ENCODE measurements at regions not wholly inside any gene's neighbourhood (a gene's known extent, or its start where the extent isn't known, plus 50 kb on each side); places are given as distances from the start of the nearest gene placed in this dataset.

DNA sequence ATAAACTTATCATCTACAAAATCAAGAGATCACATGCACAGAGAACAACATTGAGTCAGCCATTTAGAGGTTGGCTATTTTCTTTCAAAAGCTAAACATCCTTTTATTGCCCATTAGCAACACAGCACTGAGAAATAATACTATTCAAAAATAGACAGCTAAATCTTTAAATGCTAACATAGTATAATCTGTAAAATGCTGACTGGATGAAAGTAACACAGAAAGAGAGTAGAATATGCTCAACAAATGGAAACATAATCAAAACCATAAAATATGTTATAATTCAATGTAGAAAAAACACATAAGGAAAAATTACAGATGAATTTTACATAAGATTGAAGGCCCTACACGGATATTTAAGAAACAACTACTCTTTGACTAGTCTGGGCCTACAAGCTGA lies 56.5 kb upstream of the COL3A1 start:
- H3K27ac Mint-ChIP-seq, result no peak overlapping the region
- no peak overlapping the region for H3K27ac ChIP-seq (ENCODE audit: low read depth in 1 of 2, low read length in 2 of 2)
- H3K4me1 ChIP-seq (ENCODE audit: control insufficient read depth in 1 of 2, insufficient read depth in 2 of 2, low read length in 2 of 2), result no peaks in the 10 kb centered on the region
- peaks cover 3% of the 10 kb centered on the region in 2 donors for H3K9me3 ChIP-seq (replicated peaks in 1 of 2; ENCODE audit: control insufficient read depth in 1 of 2, insufficient read depth in 1 of 2, low read length in 2 of 2)
- no peak overlapping the region for H3K4me2 ChIP-seq (replicated peaks; ENCODE audit: extremely low read depth, low read length, poor library complexity, severe bottlenecking)
- no peak for DNase-seq
- no peaks in the 10 kb centered on the region for H3K4me1 Mint-ChIP-seq
- H3K4me3 ChIP-seq (replicated peaks in 1 of 3; ENCODE audit: low read depth in 2 of 3, low read length in 3 of 3), result no peak overlapping the region
- no peak overlapping the region for H3K4me3 Mint-ChIP-seq
- intact Hi-C loops (cut with micrococcal nuclease), result no loop called here
- no peaks in the 10 kb centered on the region for H3K36me3 Mint-ChIP-seq
- H2AFZ ChIP-seq (ENCODE audit: insufficient read depth, low read depth, low read length, poor library complexity, severe bottlenecking), result no peak overlapping the region
- H3K9me3 Mint-ChIP-seq, result peaks cover 0 to 5% (median 2%) of the 10 kb centered on the region in 7 donors
- H3K27me3 Mint-ChIP-seq (ENCODE audit: low read depth in 3 of 3), result no peaks in the 10 kb centered on the region
- H3K9ac ChIP-seq (ENCODE audit: insufficient read depth, low read length, poor library complexity, severe bottlenecking), result no peak overlapping the region
- 60% methylated on average over 1 of the region's 1 CpG for WGBS (ENCODE audit: insufficient coverage)
- H4K20me1 ChIP-seq (ENCODE audit: insufficient read depth, low read length), result no peaks in the 10 kb centered on the region
- H3K36me3 ChIP-seq (replicated peaks in 1 of 2; ENCODE audit: control insufficient read depth in 1 of 2, insufficient read depth in 2 of 2, low read length in 2 of 2), result no peaks in the 10 kb centered on the region
- H3K79me2 ChIP-seq (ENCODE audit: insufficient read depth, low read length), result no peaks in the 10 kb centered on the region
- TF ChIP-seq, protein P1, sequence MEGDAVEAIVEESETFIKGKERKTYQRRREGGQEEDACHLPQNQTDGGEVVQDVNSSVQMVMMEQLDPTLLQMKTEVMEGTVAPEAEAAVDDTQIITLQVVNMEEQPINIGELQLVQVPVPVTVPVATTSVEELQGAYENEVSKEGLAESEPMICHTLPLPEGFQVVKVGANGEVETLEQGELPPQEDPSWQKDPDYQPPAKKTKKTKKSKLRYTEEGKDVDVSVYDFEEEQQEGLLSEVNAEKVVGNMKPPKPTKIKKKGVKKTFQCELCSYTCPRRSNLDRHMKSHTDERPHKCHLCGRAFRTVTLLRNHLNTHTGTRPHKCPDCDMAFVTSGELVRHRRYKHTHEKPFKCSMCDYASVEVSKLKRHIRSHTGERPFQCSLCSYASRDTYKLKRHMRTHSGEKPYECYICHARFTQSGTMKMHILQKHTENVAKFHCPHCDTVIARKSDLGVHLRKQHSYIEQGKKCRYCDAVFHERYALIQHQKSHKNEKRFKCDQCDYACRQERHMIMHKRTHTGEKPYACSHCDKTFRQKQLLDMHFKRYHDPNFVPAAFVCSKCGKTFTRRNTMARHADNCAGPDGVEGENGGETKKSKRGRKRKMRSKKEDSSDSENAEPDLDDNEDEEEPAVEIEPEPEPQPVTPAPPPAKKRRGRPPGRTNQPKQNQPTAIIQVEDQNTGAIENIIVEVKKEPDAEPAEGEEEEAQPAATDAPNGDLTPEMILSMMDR (IDR thresholded peaks at IDR 0.05), result no peak
- no peaks in the 10 kb centered on the region for H3K27me3 ChIP-seq (ENCODE audit: control insufficient read depth in 2 of 2, insufficient read depth in 2 of 2, low read length in 2 of 2)

DNA sequence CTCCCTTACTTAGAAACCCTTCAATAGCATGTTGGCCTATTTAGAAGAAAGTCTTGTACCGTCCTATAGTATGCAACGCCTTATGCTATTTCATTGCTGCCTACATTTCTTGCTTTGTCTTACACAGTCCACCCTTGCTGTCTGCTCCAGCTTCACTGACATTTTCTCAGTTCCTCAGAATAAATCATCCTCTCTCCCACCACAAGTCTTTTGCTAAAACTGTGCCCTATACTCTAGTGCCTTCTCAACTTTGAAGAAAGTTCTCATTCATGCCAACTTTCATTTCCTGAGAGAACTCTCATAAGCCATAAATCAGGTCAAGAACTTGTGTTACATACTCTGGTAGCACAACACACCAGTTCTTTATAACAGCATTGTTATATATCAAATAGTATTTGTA lies 54.3 kb upstream of the COL3A1 start:
- no peak overlapping the region for H3K27ac ChIP-seq (ENCODE audit: low read depth in 1 of 2, low read length in 2 of 2)
- H2AFZ ChIP-seq (ENCODE audit: insufficient read depth, low read depth, low read length, poor library complexity, severe bottlenecking), result no peak overlapping the region
- no peaks in the 10 kb centered on the region for H4K20me1 ChIP-seq (ENCODE audit: insufficient read depth, low read length)
- WGBS (ENCODE audit: insufficient coverage), result 39% methylated on average over 2 of the region's 2 CpGs
- H3K4me2 ChIP-seq (replicated peaks; ENCODE audit: extremely low read depth, low read length, poor library complexity, severe bottlenecking), result no peak overlapping the region
- H3K9me3 ChIP-seq (replicated peaks in 1 of 2; ENCODE audit: control insufficient read depth in 1 of 2, insufficient read depth in 1 of 2, low read length in 2 of 2), result peaks cover 0 to 4% of the 10 kb centered on the region in 2 donors
- intact Hi-C loops (cut with micrococcal nuclease), result no loop called here
- H3K79me2 ChIP-seq (ENCODE audit: insufficient read depth, low read length), result no peaks in the 10 kb centered on the region
- Mint-ChIP-seq H3K4me1 (no peaks in the 10 kb centered on the region), H3K36me3 (no peaks in the 10 kb centered on the region), H3K27me3 (ENCODE audit: low read depth in 3 of 3) (no peaks in the 10 kb centered on the region), H3K27ac (no peak overlapping the region), H3K9me3 (peaks cover 0 to 8% (median 3%) of the 10 kb centered on the region in 7 donors), H3K4me3 (no peak overlapping the region)
- DNase-seq, result no peak
- H3K4me3 ChIP-seq (replicated peaks in 1 of 3; ENCODE audit: low read depth in 2 of 3, low read length in 3 of 3), result no peak overlapping the region
- TF ChIP-seq, protein P1 (IDR thresholded peaks at IDR 0.05), result no peak
- no peaks in the 10 kb centered on the region for H3K36me3 ChIP-seq (replicated peaks in 1 of 2; ENCODE audit: control insufficient read depth in 1 of 2, insufficient read depth in 2 of 2, low read length in 2 of 2)
- H3K27me3 ChIP-seq (ENCODE audit: control insufficient read depth in 2 of 2, insufficient read depth in 2 of 2, low read length in 2 of 2), result no peaks in the 10 kb centered on the region
- H3K9ac ChIP-seq (ENCODE audit: insufficient read depth, low read length, poor library complexity, severe bottlenecking), result no peak overlapping the region
- no peaks in the 10 kb centered on the region for H3K4me1 ChIP-seq (ENCODE audit: control insufficient read depth in 1 of 2, insufficient read depth in 2 of 2, low read length in 2 of 2)

Data from CD14-positive monocyte (primary cell).